Panc1 (cell line): ENCODE measurements at regions not wholly inside any gene's neighbourhood (a gene's known extent, or its start where the extent isn't known, plus 50 kb on each side); places are given as distances from the start of the nearest gene placed in this dataset.

Source experiments
- ATAC-seq: fragments of 200-7000 bp; cut with Tn5 transposase; 2 replicates; pipeline ENCODE4 v1.9.1; 2020; ENCODE audit warnings: mild to moderate bottlenecking, moderate library complexity
- BruUV-seq: library from RNA; stranded (reverse); fragments of 400-500 nt; replicated peaks from 2 replicates; lab custom pipeline; 2021; lab: Mats Ljungman, UMichigan
- CTCF ChIA-PET: fragments of 300-600 bp; sonication (Branson Sonifier 250); formaldehyde crosslinking; loops from one replicate; lab custom pipeline; 2022; ENCODE audit warnings: antibody characterized with exemption; lab: Charles Lee
- POLR2A ChIA-PET: fragments of 300-600 bp; sonication (Branson Sonifier 250); formaldehyde crosslinking; loops from one replicate; lab custom pipeline; 2022; ENCODE audit warnings: antibody characterized with exemption; lab: Charles Lee
- DNase-seq: peaks from one replicate; pipeline ENCODE4 v3.0.0-alpha.2; 2010; ENCODE audit warnings: low read depth, low spot score
- H3K27ac ChIP-seq: 2 replicates; pipeline ENCODE4 v1.5.1; 2011; ENCODE audit warnings: mild to moderate bottlenecking, low read length, inconsistent platforms
- H3K27me3 ChIP-seq: fragments of 200-500 bp; sonication (Bioruptor generic); 2 replicates; pipeline ENCODE4 v1.6.0; 2014; ENCODE audit warnings: low read length, inconsistent platforms; ENCODE audit not compliant: control insufficient read depth, insufficient read depth
- H3K36me3 ChIP-seq: fragments of 200-500 bp; sonication (Bioruptor generic); 2 replicates; pipeline ENCODE4 v1.5.1; 2014; ENCODE audit warnings: inconsistent platforms, mild to moderate bottlenecking, low read length, moderate library complexity; ENCODE audit not compliant: control insufficient read depth, insufficient read depth
- H3K4me1 ChIP-seq: 2 replicates; pipeline ENCODE4 v1.5.1; 2011; ENCODE audit warnings: inconsistent platforms, mild to moderate bottlenecking, low read length, moderate library complexity; ENCODE audit not compliant: control insufficient read depth, insufficient read depth
- H3K4me3 ChIP-seq, 2 experiments: 2 replicates each; pipeline ENCODE4 v1.5.1; 2011 to 2012; ENCODE audit warnings: low read depth in 2 of 2, low read length in 2 of 2, mild to moderate bottlenecking in 2 of 2, inconsistent platforms in 1 of 2, moderate library complexity in 1 of 2
- H3K9me3 ChIP-seq: fragments of 200-500 bp; sonication (Bioruptor generic); 2 replicates; pipeline ENCODE4 v1.5.1; 2014; ENCODE audit warnings: low read depth, mild to moderate bottlenecking, inconsistent platforms, low read length, moderate library complexity; ENCODE audit not compliant: control insufficient read depth, insufficient read depth
- CTCF ChIP-seq: fragments of 450-650 bp; IDR thresholded peaks from 2 replicates; pipeline ENCODE4 v1.5.1; 2017; ENCODE audit warnings: mild to moderate bottlenecking
- POLR2AphosphoS5 ChIP-seq: IDR thresholded peaks from 2 replicates; pipeline ENCODE4 v1.6.1; 2012; ENCODE audit warnings: mild to moderate bottlenecking, low read depth, low read length, moderate library complexity
- REST ChIP-seq, 2 experiments: IDR thresholded peaks; 2 replicates each; pipeline ENCODE4 v1.6.1; 2011 to 2012; ENCODE audit warnings: low read depth in 2 of 2, control low read depth in 1 of 2, low read length in 1 of 2, mild to moderate bottlenecking in 1 of 2, moderate library complexity in 1 of 2; ENCODE audit not compliant: insufficient read depth in 1 of 2
- SIN3A ChIP-seq: IDR thresholded peaks from 2 replicates; pipeline ENCODE4 v1.6.1; 2012; ENCODE audit warnings: low read depth, mild to moderate bottlenecking, low read length, moderate library complexity, borderline replicate concordance; ENCODE audit not compliant: insufficient read depth
- TCF7L2 ChIP-seq: IDR thresholded peaks from 2 replicates; pipeline ENCODE4 v1.6.1; 2011; ENCODE audit warnings: mild to moderate bottlenecking, low read depth, low read length, inconsistent platforms
- in situ Hi-C: cut with HindIII; loops from 2 replicates; pipeline ENCODE4 v1.10.0; 2016; ENCODE audit warnings: low sequenced_read_pairs, low pct_unique_long_range_greater_than_20kb
- intact Hi-C: fragments of 100-400 bp; cut with micrococcal nuclease; formaldehyde crosslinking; loops from one replicate; pipeline ENCODE4 v1.10.0; 2022; ENCODE audit not compliant: unreplicated experiment

GRCh38 chr2:216791303-216791702, 68.6 kb downstream of the TNP1 start:
- in situ Hi-C loops, result no loop called here
- no peak for TF ChIP-seq CTCF
- TF ChIP-seq REST (IDR thresholded peaks at IDR 0.05; ENCODE audit: insufficient read depth in 1 of 2, low read depth in 2 of 2, low read length in 1 of 2), result no peak
- TF ChIP-seq SIN3A, result no peak
- TF ChIP-seq POLR2AphosphoS5, result no peak
- TF ChIP-seq TCF7L2, result no peak
- no TSS peak for BruUV-seq
- no peak overlapping the region for H3K4me3 ChIP-seq
- no peaks in the 10 kb centered on the region for H3K27me3 ChIP-seq
- no peaks in the 10 kb centered on the region for H3K9me3 ChIP-seq
- ChIA-PET POLR2A (no interaction called here), CTCF (no interaction called here)
- H3K4me1 ChIP-seq, result no peaks in the 10 kb centered on the region
- no peak for ATAC-seq
- no peak overlapping the region for H3K27ac ChIP-seq
- no peak for DNase-seq
- intact Hi-C loops, result no loop called here
- no peaks in the 10 kb centered on the region for H3K36me3 ChIP-seq

- DNase-seq (no peak), ATAC-seq (no peak)
- BruUV-seq, result no TSS peak
- TF ChIP-seq CTCF, result no peak
- no peak for TF ChIP-seq POLR2AphosphoS5
- no peak for TF ChIP-seq TCF7L2
- TF ChIP-seq REST (IDR thresholded peaks at IDR 0.05; ENCODE audit: insufficient read depth in 1 of 2, low read depth in 2 of 2, low read length in 1 of 2), result no peak
- no peak for TF ChIP-seq SIN3A
- H3K4me1 ChIP-seq, result no peaks in the 10 kb centered on the region
- POLR2A ChIA-PET, result no interaction called here
- H3K36me3 ChIP-seq, result no peaks in the 10 kb centered on the region
- no peaks in the 10 kb centered on the region for H3K9me3 ChIP-seq
- in situ Hi-C loops, result no loop called here
- intact Hi-C loops, result no loop called here
- no peaks in the 10 kb centered on the region for H3K27me3 ChIP-seq
- H3K27ac ChIP-seq, result no peak overlapping the region
- H3K4me3 ChIP-seq, result no peak overlapping the region
- CTCF ChIA-PET, result no interaction called here
These were observed 70.8 kb downstream of the TNP1 start for GRCh38 chr2:216789081-216789480.
